OCI-LY7 (cell line): ENCODE measurements at regions not wholly inside any gene's neighbourhood (a gene's known extent, or its start where the extent isn't known, plus 50 kb on each side); places are given as distances from the start of the nearest gene placed in this dataset.

Source experiments
- BruUV-seq: library from RNA; stranded (reverse); fragments of 400-500 nt; replicated peaks from 2 replicates; lab custom pipeline; 2021; lab: Mats Ljungman, UMichigan
- CTCF ChIA-PET: fragments of 300-600 bp; sonication (Branson Sonifier 250); formaldehyde crosslinking; loops from one replicate; lab custom pipeline; 2022; ENCODE audit warnings: antibody characterized with exemption; ENCODE audit not compliant: unreplicated experiment; lab: Charles Lee
- POLR2A ChIA-PET: fragments of 300-600 bp; sonication (Branson Sonifier 250); formaldehyde crosslinking; loops from one replicate; lab custom pipeline; 2022; ENCODE audit warnings: antibody characterized with exemption; lab: Charles Lee
- DNase-seq: peaks from one replicate; pipeline ENCODE4 v3.0.0-alpha.2; 2015; ENCODE audit warnings: low spot score
- H2AFZ ChIP-seq: fragments of 200-600 bp; sonication (generic), shearing (Covaris generic); 2 replicates; pipeline ENCODE4 v1.6.1; 2014; ENCODE audit warnings: mild to moderate bottlenecking, antibody characterized with exemption, low read length, moderate library complexity
- H3K27ac ChIP-seq: fragments of 200-600 bp; sonication (generic); 2 replicates; pipeline ENCODE4 v1.5.1; 2014; ENCODE audit warnings: mixed run types, low read depth, mild to moderate bottlenecking, moderate library complexity, low read length, inconsistent platforms; ENCODE audit not compliant: poor library complexity, severe bottlenecking
- H3K36me3 ChIP-seq: fragments of 200-600 bp; sonication (generic); 2 replicates; pipeline ENCODE4 v1.6.1; 2014; ENCODE audit warnings: mild to moderate bottlenecking, antibody characterized with exemption, low read length, moderate library complexity, mixed read lengths; ENCODE audit not compliant: insufficient read depth
- H3K4me1 ChIP-seq: fragments of 200-600 bp; sonication (generic); 2 replicates; pipeline ENCODE4 v1.5.1; 2014; ENCODE audit warnings: mild to moderate bottlenecking, low read length; ENCODE audit not compliant: insufficient read depth, poor library complexity, severe bottlenecking
- H3K4me2 ChIP-seq: fragments of 200-600 bp; sonication (generic); 2 replicates; pipeline ENCODE4 v1.6.1; 2014; ENCODE audit warnings: mild to moderate bottlenecking, low read length
- H3K4me3 ChIP-seq: fragments of 200-600 bp; sonication (generic); 2 replicates; pipeline ENCODE4 v1.5.1; 2014; ENCODE audit warnings: mild to moderate bottlenecking, low read depth, low read length; ENCODE audit not compliant: poor library complexity, severe bottlenecking
- H3K79me2 ChIP-seq: fragments of 200-600 bp; sonication (generic); 2 replicates; pipeline ENCODE4 v1.6.1; 2016; ENCODE audit warnings: low read depth, mild to moderate bottlenecking, low read length, moderate library complexity, mixed read lengths; ENCODE audit not compliant: insufficient read depth
- H3K9me2 ChIP-seq: fragments of 200-600 bp; sonication (generic); 2 replicates; pipeline ENCODE4 v1.6.1; 2016; ENCODE audit warnings: mild to moderate bottlenecking, low read length, mixed read lengths; ENCODE audit not compliant: insufficient read depth
- H3K9me3 ChIP-seq: fragments of 200-600 bp; sonication (generic); 2 replicates; pipeline ENCODE4 v1.6.1; 2014; ENCODE audit warnings: mild to moderate bottlenecking, mixed run types, low read length, mixed read lengths
- H4K20me1 ChIP-seq: fragments of 200-600 bp; sonication (generic); 2 replicates; pipeline ENCODE4 v1.6.1; 2014; ENCODE audit warnings: mild to moderate bottlenecking, antibody characterized with exemption, low read length, moderate library complexity, mixed read lengths; ENCODE audit not compliant: insufficient read depth
- CTCF ChIP-seq: fragments of 200-600 bp; sonication (generic); conservative IDR thresholded peaks from 2 replicates; pipeline ENCODE4 v1.5.1; 2014; ENCODE audit warnings: mild to moderate bottlenecking, antibody characterized with exemption, low read length, moderate library complexity, mixed read lengths
- EZH2phosphoT487 ChIP-seq: fragments of 200-600 bp; sonication (generic); IDR thresholded peaks from 2 replicates; pipeline ENCODE4 v1.6.1; 2018; ENCODE audit warnings: low read depth, borderline replicate concordance, mild to moderate bottlenecking, mixed run types, antibody characterized with exemption, low read length, moderate library complexity, mixed read lengths
- intact Hi-C: fragments of 100-400 bp; cut with micrococcal nuclease; formaldehyde crosslinking; loops from one replicate; pipeline ENCODE4 v1.10.0; 2022; ENCODE audit not compliant: unreplicated experiment

GRCh38 chr6:140043762-140044378 lies 669.4 kb upstream of the CITED2 start:
- H2AFZ ChIP-seq, result no peak overlapping the region
- no peak overlapping the region for H3K4me2 ChIP-seq
- H4K20me1 ChIP-seq, result no peaks in the 10 kb centered on the region
- BruUV-seq, result no TSS peak
- H3K4me1 ChIP-seq, result no peaks in the 10 kb centered on the region
- intact Hi-C loops, result no loop called here
- CTCF ChIA-PET, result no interaction called here
- H3K36me3 ChIP-seq, result no peaks in the 10 kb centered on the region
- no peak for TF ChIP-seq EZH2phosphoT487
- TF ChIP-seq CTCF, result no peak
- POLR2A ChIA-PET, result no interaction called here
- no peaks in the 10 kb centered on the region for H3K9me3 ChIP-seq
- H3K27ac ChIP-seq, result no peak overlapping the region
- no peaks in the 10 kb centered on the region for H3K79me2 ChIP-seq
- H3K9me2 ChIP-seq, result no peaks in the 10 kb centered on the region
- no peak overlapping the region for H3K4me3 ChIP-seq
- DNase-seq, result no peak

- ChIA-PET CTCF (no interaction called here), POLR2A (no interaction called here)
- no peak for DNase-seq
- Histone ChIP-seq H3K4me3 (no peak overlapping the region), H3K36me3 (no peaks in the 10 kb centered on the region), H3K4me2 (no peak overlapping the region), H3K4me1 (no peaks in the 10 kb centered on the region), H4K20me1 (no peaks in the 10 kb centered on the region), H3K9me2 (no peaks in the 10 kb centered on the region), H3K27ac (no peak overlapping the region), H3K79me2 (no peaks in the 10 kb centered on the region), H2AFZ (no peak overlapping the region), H3K9me3 (no peaks in the 10 kb centered on the region)
- TF ChIP-seq EZH2phosphoT487, result no peak
- no peak for TF ChIP-seq CTCF
- intact Hi-C loops, result no loop called here
- no TSS peak for BruUV-seq
Measured at GRCh38 chr6:140043357-140043756, 668.9 kb upstream of the CITED2 start.

GRCh38 chr6:140041571-140042332 lies 667.3 kb upstream of the CITED2 start:
- intact Hi-C loops, result no loop called here
- H3K36me3 ChIP-seq, result no peaks in the 10 kb centered on the region
- DNase-seq, result no peak
- no peaks in the 10 kb centered on the region for H3K79me2 ChIP-seq
- H3K9me3 ChIP-seq, result no peaks in the 10 kb centered on the region
- BruUV-seq, result no TSS peak
- POLR2A ChIA-PET, result interaction anchor here (0.6 kb wide), 1 partner anchor 206 kb away, joined by 3 read pairs; no protein-coding TSS in a partner anchor
- CTCF ChIA-PET, result no interaction called here
- no peak overlapping the region for H2AFZ ChIP-seq
- no peaks in the 10 kb centered on the region for H3K4me1 ChIP-seq
- H4K20me1 ChIP-seq, result no peaks in the 10 kb centered on the region
- no peaks in the 10 kb centered on the region for H3K9me2 ChIP-seq
- TF ChIP-seq EZH2phosphoT487, result no peak
- no peak for TF ChIP-seq CTCF
- no peak overlapping the region for H3K4me3 ChIP-seq
- no peak overlapping the region for H3K4me2 ChIP-seq
- H3K27ac ChIP-seq, result no peak overlapping the region
